Transverse colon (tissue), 4 donors: ENCODE measurements at regions not wholly inside any gene's neighbourhood (a gene's known extent, or its start where the extent isn't known, plus 50 kb on each side); places are given as distances from the start of the nearest gene placed in this dataset.

Experiments used
- EP300 ChIP-seq: sonication (generic); formaldehyde crosslinking; IDR thresholded peaks from one replicate; pipeline ENCODE4 v1.6.1; 2017; ENCODE audit warnings: antibody characterized with exemption, low read depth
- POLR2A ChIP-seq: fragments of 450-650 bp; IDR thresholded peaks from one replicate; pipeline ENCODE4 v1.6.1; 2016; ENCODE audit warnings: antibody characterized with exemption, mild to moderate bottlenecking, moderate library complexity
- POLR2AphosphoS5 ChIP-seq, 3 donors: sonication (generic); formaldehyde crosslinking; IDR thresholded peaks; one replicate each; pipeline ENCODE4 v1.6.1; 2016; ENCODE audit warnings: antibody characterized with exemption in 3 of 3
- TF ChIP-seq, protein P1 (sequence below), 5 experiments: fragments of 200-600 bp in 3 of 5; fragments of 450-650 bp in 2 of 5; sonication (generic) in 3 of 5; IDR thresholded peaks; 1 replicate in 2 of 5; 2 replicates in 3 of 5; pipeline ENCODE4 v1.5.1; 2016 to 2017; ENCODE audit warnings: antibody characterized with exemption in 5 of 5, inconsistent platforms in 3 of 5, mild to moderate bottlenecking in 2 of 5, moderate library complexity in 1 of 5

DNA sequence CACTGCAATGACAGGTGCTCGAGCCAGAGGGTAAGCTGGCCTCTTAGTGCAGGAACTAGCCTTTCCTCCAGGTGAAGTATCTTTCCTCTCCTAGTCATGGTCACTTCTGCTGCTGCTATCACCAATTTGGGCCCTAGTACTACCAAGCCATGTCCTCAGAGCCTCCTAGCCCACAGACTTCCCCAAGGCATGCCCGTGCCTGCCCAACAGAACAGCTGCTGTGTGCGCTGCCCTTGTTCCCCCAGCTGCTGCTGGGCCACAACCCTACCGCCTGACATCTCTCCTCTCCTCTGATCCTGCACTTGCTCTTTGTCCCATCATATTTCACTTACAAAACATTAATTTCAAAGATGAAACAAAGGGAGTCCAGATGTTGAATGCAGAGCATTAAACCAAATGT, 168.5 kb upstream of the FREM2 start:
- TF ChIP-seq, protein P1, sequence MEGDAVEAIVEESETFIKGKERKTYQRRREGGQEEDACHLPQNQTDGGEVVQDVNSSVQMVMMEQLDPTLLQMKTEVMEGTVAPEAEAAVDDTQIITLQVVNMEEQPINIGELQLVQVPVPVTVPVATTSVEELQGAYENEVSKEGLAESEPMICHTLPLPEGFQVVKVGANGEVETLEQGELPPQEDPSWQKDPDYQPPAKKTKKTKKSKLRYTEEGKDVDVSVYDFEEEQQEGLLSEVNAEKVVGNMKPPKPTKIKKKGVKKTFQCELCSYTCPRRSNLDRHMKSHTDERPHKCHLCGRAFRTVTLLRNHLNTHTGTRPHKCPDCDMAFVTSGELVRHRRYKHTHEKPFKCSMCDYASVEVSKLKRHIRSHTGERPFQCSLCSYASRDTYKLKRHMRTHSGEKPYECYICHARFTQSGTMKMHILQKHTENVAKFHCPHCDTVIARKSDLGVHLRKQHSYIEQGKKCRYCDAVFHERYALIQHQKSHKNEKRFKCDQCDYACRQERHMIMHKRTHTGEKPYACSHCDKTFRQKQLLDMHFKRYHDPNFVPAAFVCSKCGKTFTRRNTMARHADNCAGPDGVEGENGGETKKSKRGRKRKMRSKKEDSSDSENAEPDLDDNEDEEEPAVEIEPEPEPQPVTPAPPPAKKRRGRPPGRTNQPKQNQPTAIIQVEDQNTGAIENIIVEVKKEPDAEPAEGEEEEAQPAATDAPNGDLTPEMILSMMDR (IDR thresholded peaks at IDR 0.05), result no peak
- TF ChIP-seq POLR2AphosphoS5 (IDR thresholded peaks at IDR 0.05) (no peak), EP300 (no peak), POLR2A (no peak)
